NCI-H345 (cell line): ENCODE measurements at regions not wholly inside any gene's neighbourhood (a gene's known extent, or its start where the extent isn't known, plus 50 kb on each side); places are given as distances from the start of the nearest gene placed in this dataset.

ENCODE experiments used
- DNase-seq: peaks from one replicate; lab custom pipeline; 2025; lab: John Stamatoyannopoulos, UW

DNA sequence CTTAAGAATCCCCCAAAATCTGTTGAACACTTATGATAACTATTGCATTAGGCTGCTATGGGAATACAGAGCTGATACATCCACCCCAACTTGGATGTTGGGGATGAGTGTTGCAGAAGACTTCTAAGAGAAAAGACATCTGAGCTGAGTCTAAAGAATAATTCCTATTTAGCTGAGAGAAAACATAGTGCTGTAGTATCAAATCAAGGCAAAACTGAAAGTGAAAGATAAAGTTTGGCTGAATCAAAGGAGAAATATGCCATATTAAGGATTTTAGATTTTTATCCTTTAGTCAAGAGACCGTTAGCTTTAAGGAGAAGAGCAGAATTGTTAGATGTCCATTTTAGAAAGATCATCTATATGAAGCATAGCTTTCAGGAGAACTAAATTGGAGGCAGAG, 726.9 kb upstream of the PTBP2 start:
- no peak for DNase-seq

DNA sequence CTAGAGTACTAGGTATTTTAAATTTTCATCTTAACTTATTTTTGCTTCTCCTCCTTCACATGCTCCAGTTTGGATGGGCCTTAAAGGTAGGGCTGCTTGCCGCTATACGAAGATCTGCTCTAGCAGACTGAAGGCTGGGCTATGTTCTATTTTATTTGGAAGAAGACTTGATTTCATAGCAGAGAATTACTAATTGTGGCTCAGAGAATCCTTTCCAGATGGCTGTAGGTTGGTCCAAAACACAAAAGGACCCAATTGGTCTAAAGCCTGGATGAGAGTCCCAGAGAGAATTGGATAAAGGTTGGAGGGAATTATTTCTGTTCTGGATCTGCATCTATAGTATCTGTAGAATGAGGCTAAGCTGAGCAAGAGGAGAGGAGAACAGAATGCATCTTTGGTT, 719.4 kb upstream of the PTBP2 start:
- no peak for DNase-seq

DNA sequence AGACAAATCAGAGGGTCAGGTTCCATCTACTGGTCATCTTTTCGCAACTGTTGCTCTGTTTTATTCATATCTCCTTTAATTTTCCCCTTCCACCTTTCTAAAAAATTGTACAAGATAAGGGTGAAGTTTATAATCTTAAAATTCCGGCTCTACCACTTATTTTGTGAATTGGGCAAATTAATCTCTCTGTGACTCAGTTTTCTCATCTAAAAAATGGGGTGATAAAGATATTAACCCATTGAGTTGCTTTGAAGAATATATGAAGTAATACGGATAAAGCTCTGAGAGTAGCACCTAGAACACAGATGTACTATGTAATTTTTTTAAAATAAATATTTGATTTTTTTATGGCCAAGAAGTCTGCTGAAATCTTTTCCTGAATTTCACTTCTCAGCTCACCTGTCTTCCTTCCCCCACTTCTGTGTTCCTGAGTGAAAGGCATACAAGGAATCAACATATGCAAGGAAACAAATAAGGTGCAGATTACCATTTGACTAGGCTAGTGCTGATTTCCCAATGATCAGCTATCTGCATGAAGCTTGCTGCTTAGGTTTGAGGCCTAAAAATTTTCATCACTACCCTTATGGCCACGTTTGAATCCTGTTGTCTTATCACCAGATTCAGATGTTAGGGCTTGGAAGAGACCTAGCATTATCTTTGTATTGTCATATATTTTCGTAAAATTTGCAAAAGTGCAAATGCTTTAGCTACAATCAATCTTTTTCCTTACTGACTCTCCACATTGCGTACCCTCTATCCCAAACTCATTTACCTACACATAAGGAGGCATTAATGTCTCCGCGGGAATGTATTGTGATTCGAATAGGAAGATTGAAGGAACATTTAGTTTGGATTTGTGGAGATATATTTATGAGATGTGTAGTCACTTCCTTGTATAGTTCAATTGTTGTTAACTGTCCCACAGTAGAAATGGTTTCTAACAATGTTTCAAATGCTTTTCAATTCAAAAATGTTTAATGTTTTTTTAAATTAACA, 718.3 kb upstream of the PTBP2 start:
- DNase-seq: no peak

DNA sequence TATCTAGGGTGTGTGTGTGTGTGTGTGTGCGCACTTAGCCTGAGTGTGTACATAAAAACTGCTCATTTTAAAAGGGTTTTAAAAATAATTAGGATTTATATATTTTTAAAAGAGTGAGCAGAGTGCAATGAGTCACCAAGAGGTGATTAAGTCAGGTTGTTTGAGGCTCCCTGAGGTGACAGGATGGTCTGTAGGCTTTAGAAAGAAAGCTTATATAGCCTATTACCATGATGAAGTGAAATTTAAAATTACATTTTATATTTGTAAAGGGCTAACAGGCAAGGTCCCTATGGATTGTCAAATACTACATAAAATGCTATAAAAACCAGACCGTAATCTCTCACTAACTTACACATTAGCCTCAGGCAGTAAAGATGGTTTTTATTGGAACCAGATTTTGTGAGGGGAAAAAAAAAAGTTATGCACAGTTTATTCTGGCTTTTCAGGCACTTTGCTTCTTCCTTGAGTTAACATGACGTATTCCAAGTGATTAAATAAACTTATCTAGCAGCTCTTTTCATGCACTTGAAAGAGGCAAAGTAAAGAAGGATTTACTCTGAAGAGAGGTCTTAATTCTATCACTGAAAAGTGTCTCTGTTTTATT, 711.7 kb upstream of the PTBP2 start:
- no peak for DNase-seq

DNA sequence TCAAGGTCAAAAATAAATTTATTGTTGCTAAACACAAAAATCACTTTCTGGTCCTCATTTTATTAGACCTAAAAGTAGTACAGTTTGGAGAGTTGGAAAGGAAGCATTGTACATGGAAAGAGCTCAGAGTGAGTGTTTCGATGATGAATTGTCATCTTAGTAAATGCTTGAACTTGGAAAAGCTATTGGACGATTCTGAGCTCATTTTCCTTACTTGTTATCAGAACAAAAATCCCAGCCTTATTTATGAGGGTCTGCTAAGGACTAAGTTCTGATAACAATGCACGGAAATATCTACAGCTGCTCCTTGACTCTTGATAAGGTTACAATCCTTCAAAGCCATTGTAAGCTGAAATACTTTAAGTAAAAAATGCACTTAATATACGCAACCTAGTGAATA, 710.0 kb upstream of the PTBP2 start:
- DNase-seq: no peak

DNA sequence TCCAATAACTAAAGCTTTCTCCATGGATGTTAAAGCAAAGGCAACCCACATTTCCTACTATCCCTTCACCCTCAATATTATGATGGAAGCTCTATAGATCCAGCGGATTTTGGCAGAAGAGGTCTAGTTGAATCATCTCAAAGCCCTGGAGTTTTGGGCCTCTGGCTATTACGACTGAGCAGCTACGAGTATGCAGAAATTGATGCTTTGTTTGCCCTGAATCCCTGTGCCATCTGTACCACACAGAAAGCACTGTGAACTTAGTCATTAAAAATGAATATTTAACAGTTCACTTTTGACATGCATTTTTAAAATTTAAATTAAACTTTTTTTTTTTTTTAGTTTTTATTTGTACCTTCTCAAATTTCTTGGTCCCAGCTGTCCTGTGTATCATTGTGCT, 705.4 kb upstream of the PTBP2 start:
- DNase-seq: no peak

DNA sequence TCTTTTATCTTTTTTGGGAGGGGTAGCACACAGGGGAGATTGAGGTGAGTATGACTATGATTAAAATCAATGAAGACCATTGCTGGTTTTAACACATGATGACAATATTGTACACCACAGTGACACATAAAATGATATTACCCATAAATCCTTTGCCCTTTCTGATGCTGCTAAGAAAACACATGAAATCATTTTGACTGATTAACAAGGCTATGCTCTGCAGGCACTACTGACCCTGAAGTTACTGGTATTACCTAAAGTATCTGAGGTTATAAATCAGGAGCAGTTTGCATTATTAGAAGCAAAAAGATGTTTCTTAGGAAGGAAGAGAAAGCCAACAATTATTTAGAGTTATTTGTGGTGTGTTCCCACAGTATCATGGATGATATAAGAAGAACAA, 701.2 kb upstream of the PTBP2 start:
- DNase-seq: no peak

DNA sequence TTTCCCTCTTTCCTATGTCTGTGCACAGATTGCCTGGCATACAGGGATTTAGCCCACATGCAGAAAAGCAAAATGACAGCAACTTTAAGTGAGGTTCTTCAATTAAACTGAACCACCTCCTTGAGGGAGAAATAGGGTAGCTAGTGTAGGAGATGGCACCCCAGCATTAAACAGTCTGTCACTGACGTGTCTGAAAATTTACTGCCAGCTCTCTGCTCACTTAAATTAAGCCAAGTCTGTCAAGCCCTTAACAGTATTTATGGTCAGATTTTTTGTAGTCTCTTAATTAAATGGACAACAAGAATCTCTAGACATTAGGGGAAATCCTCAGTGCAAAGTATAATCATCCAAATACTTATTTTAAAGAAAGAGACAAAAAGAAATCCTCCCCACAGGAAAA, 696.5 kb upstream of the PTBP2 start:
- no peak for DNase-seq

DNA sequence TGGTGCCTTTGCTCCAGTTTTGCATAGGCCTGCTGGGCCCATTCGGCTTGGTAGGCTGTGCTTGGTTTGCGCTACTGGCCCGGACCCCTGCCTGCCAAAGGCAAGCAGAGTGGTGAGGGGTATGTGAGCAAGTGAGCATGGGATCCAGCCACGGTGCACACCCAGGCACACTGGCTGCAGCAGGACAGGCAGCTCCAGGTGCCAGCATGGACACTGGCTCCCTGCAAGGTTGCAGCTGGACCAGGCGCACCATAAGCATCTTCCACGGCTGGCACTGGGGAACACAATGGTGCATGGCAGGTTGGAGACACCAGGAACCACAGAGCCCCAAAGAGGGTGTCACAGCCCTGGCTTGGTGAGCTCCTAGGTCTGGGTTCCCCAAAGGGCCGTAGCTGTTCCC, 693.5 kb upstream of the PTBP2 start:
- no peak for DNase-seq

DNA sequence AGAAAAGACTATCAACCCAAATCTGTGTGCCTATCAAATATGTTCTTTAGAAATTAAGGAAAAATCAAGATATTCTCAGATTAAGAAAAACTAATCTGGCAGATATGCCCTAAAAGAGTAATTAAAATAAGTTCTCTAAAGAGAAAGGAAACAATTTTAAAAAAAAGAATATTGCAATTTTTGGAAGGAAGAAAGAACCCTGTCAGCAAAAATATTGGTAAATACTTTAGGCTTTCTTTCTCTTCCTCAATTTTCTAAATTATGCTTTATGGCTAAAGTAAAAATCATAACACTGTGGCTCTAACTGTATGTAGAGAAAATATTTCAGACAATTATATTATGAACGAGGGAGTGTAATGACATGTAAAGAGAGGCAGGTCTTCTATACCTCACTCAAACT, 691.3 kb upstream of the PTBP2 start:
- no peak for DNase-seq

DNA sequence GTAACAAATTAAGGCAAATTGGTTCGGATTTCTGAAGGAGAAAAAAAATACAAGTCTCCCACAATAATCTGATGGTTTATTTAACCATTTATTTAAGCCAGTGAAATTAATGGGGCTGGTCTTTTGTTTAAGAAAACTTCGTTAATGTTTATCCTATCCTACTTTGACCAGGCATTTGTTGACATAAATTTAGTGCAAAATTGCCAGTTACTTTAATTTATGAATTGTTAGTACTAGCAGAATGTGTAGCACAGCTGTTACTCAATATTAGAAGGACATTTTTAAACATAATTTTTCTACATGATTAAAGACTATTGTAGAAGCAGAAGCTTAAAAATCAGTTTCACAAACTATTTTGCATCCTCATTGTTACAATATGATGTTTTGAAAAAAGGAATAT, 687.6 kb upstream of the PTBP2 start:
- no peak for DNase-seq

DNA sequence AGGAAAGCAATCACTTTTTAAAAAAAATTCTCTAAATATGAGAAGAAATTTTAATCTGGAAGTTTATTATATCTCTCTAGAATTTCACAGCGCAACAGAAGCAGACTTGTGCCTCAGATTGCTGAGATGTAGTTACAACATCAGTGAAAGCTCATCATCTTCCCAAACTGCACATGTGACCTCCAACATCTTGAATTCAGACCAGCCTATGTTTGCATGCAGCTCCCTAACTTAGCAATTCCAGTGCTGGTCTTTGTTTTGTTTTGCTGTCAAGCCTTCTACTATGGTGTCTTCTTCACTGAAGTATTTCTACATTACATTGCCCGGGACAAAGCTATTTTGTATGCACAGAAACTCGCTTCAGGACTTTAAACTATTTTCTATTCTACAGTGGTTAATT, 684.8 kb upstream of the PTBP2 start:
- no peak for DNase-seq

DNA sequence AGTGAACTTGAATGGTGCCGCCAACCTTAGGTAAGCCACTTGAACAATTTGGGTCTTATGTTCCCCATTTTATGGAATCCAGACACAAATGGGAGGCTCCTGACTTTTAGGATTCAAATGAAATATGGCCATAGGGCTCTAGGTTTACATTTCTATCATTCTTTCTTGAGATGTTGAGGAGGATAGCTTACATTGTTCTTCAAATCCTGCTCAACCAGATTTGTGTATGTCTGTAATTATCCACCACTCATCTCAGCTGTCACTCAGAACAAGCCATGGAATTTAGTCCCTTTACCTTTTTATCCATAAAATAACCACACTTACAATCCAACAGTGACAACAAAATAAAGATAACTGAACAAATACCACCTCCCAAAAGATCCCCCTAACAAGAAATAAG, 682.9 kb upstream of the PTBP2 start:
- no peak for DNase-seq

DNA sequence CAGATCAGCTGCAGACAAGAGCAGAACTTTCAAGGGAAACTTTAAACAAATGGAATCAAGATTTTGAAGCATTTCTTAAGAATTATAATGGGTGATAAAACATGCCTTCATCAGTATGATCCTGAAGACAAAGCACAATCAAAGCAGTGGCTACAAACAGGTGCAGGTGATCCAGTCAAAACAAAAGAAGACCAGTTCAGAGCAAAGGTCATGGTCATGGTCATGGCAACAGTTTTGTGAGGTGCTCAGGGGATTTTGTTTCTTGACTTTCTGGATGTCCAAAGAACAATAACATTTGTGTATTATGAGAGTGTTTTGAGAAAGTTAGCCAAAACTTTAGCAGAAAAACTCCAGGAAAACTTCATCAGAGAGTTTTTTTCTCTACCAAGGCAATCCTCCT, 681.7 kb upstream of the PTBP2 start:
- no peak for DNase-seq

DNA sequence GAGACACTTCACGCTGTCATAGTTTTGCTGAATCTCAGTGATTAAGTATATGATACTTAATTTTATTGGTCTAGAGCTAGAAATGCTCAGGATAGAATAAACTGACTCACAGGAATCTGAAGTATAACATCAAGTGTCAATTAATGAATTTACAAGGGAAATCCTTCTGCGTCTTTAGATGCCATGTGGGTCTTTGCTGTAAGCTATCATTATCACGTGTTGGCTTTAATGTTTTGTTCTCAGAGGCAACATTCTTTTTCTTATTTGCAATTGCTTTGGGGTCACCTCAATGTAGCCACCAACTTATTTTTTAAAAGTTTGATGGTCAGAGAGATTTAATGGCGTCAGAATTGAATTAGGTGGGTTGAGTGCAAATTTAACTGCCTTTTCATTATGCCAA, 680.1 kb upstream of the PTBP2 start:
- DNase-seq: no peak

DNA sequence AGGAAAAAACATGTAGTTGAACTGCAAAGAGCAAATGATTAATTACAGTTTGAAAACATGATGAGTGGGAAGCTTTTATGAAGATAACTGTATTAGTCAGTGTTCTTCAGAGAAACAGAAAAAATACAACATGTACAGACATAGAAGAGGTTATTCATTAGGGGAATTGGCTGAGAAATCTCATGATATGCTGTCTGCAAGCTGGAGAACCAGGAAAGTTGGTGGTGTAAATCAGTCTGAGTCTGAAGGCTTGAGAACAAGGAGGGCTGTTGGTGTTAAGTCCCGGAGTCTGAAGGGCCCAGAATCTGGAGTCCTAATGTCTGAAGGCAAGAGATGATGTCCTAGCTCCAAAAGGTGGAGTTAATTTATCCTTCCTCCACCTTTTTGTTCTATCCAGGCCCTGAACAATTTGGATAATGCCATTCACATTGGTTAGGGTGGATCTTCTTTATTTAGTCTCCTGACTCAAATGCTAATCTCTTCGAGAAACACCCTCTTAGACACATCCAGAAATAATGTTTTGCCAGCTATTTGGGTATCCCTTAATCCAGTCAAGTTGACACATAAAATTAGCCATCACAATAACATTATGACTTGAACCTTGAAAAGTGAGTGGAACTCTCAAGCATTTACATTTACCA, 672.9 kb upstream of the PTBP2 start:
- no peak for DNase-seq

DNA sequence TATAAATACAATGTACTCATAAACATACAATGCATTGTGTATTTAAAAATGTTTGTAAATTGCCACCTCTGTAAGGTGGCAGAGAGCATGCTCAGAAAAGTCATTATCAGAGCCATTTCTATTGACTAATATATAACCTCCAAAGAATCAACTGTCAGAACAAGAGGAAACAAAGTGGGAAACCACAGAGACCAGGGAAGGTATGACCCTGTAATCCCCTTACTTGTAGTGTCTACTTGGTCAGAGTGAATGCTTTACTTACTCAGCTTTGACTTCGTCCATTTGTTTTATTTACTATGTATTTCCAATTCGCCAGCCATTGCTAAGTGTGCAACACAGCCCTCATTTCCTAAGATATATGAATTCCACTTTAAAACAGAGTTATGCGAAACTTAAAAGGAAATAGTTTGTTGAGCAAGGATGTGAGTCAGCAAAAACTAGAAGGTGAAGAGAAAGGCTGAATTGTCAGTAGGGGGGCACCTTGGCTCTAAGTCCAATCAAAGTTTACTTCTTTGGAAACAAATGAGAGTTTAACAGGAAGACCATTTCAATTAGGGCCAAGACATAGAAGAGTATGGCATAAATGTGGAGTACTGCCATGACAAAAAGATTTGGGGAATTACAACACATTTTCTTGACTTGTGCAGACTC, 671.7 kb upstream of the PTBP2 start:
- DNase-seq: no peak

DNA sequence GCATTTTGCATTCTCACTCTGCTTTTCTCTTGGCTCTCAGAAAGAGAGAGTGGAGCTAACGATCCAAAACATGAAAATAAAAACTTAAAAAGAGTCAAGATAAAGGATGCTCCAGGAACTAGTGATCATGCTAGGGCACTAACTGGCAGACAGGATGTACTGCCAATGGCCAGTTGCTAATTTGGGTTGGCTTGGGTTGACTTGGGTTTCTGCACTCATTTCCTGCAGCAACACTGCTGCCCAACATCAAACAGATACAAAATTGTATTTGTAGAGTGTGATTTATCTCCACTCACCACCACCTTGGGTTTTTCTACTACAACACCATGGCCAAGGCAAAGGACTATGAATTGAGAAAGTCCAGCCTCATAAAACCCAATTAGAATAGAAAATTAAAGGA, 662.3 kb upstream of the PTBP2 start:
- DNase-seq: no peak

DNA sequence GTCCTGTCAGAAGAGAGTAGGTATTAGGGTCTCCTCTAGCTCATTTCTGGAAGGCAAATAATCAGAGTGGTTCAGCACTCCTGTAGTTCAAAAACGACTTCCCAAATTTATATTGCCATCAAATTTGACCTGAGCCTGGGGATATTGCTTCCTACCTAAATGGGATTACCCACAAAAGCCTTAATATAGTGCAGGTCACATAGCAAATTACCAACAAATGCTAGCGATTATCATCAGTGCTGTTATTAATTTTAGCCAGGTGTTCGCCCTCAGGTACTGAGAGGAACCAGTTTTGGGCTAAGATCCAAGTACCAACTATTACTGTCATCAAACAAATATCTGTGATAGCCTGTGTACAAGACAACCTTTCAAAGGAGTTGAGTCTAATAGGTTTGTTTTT, 661.8 kb upstream of the PTBP2 start:
- DNase-seq: no peak

DNA sequence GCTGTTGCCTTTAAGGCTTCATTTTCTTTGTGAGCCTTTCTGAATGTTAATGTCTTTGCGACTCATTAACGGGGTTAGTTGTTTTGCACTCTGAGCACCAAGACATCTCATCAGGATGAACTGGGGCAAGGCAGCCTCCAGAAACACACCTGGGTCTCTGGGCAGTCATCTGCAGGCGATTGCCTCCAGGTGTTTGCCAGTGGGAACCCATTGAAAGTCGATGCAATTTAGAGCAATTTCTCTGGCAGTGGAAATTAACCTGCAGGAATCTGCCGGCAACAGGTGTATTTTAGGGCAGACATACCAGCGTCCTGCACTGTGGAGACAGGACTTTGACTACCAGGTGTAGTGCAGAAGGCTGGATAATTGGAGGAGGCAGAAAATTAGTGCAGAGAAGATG, 661.0 kb upstream of the PTBP2 start:
- DNase-seq: no peak

DNA sequence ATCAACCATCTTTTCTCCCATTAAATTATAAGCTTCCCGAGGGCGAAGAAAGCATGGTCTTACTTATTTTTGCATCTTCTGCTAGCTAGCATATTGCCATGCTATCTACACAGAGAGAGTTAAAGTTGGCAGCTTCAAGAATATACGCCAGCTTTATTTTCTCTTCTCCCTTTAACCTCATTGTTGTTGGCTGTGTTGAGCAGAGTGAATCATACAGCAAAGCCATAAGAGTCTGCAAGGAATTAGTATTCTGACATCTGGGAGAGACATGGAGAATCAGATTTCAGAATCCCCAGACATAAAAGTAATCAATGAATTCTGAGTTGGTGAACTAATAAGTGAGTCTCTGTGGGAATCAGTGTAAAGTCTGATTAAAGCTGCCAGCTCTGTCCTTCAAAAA, 649.6 kb upstream of the PTBP2 start:
- DNase-seq: no peak

DNA sequence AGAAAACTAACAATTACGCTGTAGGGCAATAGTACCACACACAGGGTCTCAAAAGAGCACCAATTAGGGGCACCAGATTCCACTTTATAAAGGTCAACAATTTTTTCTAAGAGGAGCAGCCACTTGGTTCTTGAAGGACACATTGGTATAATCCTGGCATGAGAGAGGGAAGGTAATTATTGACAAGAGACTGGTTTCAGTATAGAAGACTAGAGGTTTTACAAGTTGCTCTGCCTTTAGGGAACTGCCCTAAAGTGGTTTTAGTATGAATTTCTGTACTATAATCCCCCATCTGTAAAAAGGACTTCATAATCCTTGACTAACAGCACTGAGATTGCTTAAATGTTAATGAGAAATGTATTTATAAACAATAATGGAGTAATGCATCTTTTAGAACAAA, 648.5 kb upstream of the PTBP2 start:
- DNase-seq: no peak

DNA sequence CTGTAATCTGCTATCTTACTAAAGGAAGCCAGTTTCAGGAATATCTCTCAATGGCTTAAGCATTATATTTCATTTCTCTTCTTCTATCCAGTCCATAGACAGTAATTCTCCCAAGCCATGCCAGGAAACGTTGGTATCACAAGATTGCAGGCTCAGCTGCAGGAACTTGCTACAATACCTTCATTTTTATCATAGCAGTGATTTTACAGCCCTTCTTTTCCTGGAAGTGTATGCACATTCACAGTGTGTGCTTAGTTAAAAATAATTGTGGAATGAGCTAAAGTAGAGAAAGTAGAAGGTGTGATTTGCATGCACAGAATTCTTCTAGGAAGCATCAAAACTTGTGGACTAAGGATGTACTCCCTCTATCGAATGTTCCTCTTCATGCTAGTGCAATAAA, 647.2 kb upstream of the PTBP2 start:
- DNase-seq: no peak
